ENCODE measurements at regions not wholly inside any gene's neighbourhood (a gene's known extent, or its start where the extent isn't known, plus 50 kb on each side); places are given as distances from the start of the nearest gene placed in this dataset.
A peak's percentile ranks its signal among the peaks of the same experiment; 100 is the strongest.
"Not testable (repeated sequence)": the region's sequence is repeated elsewhere in the genome, so short reads cannot be mapped to it uniquely, and the experiment has no call there.

DNA sequence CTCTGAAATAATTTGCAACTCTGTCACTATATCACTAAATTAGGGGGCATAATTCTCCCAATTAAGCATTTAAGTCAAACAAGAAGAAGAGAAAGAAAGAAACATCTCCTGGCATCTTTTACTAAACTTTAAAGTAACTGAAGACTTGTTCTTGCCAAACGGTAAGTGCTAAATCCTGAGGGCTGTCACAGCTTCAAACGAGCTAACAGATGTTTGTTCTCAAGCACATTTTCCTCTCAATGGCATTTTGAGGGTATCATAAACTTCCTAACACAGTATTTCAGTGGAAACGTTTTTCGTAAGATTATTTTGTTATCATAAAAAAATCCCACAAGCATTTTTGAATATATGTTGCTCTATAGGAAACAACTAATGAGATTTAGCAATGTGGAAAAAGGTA lies 169.5 kb upstream of the TAS2R1 start:
- no peak for DNase-seq (ENCODE audit: low spot score)

GRCh38 chr5:9790276-9790675 lies 160.1 kb upstream of the TAS2R1 start:
- no peak for DNase-seq (ENCODE audit: low spot score)

- DNase-seq (ENCODE audit: low spot score) = no peak
Observed at GRCh38 chr5:9789777-9790176, 159.6 kb upstream of the TAS2R1 start.

- DNase-seq (ENCODE audit: low spot score) = no peak
Observed at GRCh38 chr5:9787861-9788600, 157.9 kb upstream of the TAS2R1 start.

- no peak for DNase-seq (ENCODE audit: low spot score)
Observed at GRCh38 chr5:9786380-9787360, 156.5 kb upstream of the TAS2R1 start.

GRCh38 chr5:9785751-9786150 lies 155.6 kb upstream of the TAS2R1 start:
- DNase-seq (ENCODE audit: low spot score) = no peak

GRCh38 chr5:9784231-9784630 lies 154.1 kb upstream of the TAS2R1 start:
- DNase-seq (ENCODE audit: low spot score) = no peak

DNA sequence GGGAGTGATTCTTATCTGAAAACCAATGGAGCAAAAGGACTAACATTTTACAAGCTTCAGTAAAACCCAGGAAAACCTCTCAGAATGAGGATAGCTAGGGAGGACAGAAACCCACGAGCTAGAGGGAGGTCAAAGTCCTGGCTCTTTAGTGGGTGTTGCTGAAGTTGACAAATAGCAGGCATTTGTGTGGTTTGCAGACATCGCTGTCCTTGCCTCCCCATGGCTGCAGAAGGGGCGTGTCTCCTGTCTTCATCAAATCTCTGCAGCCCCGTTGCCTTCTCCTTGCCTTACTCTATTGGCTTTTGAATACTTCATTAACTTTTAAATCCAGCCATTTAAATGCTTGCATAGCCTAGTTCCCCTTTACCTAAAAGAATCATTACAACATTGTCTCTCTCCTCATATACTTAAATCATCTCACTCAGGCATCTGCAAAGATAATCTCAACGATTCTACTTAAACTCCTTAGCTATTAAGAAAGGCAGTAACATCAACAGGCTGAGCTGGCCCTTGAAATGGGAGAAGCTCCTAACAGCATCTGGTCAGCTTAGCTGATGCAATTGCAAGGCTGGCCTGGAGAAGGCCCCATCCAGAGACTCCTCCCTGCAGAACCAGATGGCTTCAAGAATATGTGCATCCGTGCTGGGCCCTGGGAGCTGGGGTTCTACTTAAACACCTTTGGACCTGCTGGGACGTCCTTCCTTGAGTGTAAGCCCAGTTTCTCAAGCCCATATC lies 152.8 kb upstream of the TAS2R1 start:
- DNase-seq (ENCODE audit: low spot score) = peak; percentile 78

GRCh38 chr5:9781890-9782289 lies 151.7 kb upstream of the TAS2R1 start:
- no peak for DNase-seq (ENCODE audit: low spot score)

GRCh38 chr5:9781275-9781674 lies 151.1 kb upstream of the TAS2R1 start:
- no peak for DNase-seq (ENCODE audit: low spot score)

- no peak for DNase-seq (ENCODE audit: low spot score)
Observed at GRCh38 chr5:9780501-9780900, 150.3 kb upstream of the TAS2R1 start.

DNA sequence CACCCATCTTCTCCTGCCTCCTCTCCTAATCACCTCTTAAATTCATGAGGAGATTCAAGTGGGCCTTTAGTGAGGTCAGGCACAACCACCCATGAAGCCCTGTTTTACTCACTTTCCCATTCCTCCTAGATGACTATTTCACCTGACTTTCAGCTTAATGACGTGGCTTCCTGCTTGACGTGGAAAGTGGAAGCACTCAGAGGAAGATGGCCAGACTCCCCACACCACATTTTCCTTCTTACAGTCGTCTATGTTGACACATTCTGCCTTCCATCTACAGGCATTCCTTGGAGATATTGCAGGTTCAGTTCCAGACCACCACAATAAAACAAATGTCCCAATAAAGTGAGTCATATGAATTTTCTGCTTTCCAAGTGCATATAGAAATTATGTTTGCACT lies 146.4 kb upstream of the TAS2R1 start:
- no peak for DNase-seq (ENCODE audit: low spot score)

DNA sequence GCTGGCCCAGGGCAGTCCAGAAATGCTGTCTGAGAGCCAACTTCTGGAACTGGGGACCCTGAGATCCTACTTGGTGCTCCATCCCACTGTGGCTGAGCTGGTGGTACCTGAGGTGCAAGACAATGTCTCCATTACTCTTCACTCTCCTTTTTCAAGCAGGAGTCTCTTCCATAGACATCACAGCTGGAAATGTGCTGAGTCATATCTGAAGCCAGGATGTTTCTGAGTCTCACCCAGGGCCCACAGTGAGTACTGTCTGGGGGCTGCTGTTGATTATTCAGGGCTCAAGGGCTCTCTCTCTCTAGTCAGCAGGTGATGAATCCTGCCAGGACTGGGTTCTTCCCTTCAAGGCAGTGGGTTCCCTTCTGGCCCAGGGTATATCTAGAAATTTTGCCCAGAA lies 145.2 kb upstream of the TAS2R1 start:
- no peak for DNase-seq (ENCODE audit: low spot score)

DNA sequence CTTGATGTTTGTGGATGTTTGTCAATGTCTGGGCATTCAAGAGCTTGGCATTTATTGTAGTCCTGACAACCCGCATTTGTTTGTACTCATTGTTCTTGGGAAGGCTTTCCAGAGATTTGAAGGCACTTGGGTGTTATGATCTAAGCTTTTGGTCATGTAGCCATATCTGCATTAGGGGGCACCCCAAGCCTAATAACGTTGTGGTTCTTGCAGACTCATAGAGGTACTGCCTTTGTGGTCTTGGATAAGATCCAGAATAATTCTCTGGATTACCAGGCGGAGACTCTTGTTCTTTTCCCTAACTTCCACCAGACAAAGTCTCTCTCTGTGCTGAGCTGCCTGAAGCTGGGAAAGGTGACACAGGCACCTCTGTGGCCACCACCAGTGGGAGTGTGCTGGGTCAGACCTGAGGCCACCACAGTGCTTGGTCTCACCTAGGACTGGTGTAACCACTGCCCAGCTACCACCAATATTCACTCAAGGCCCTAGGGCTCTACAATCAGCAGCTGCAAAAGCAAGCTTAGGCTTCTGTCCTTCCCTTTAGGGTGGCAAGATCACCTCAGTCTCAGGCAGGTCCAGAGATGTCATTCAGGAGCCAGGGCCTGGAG lies 144.4 kb upstream of the TAS2R1 start:
- DNase-seq (ENCODE audit: low spot score) = no peak

- no peak for DNase-seq (ENCODE audit: low spot score)
Observed at GRCh38 chr5:9771079-9771478, 140.9 kb upstream of the TAS2R1 start.

- DNase-seq (ENCODE audit: low spot score) = no peak
Observed at GRCh38 chr5:9766581-9766980, 136.4 kb upstream of the TAS2R1 start.

- DNase-seq (ENCODE audit: low spot score) = peak; percentile 88
Observed at GRCh38 chr5:9765419-9766140, 135.4 kb upstream of the TAS2R1 start.

GRCh38 chr5:9761706-9762105 lies 131.6 kb upstream of the TAS2R1 start:
- DNase-seq (ENCODE audit: low spot score) = no peak

DNA sequence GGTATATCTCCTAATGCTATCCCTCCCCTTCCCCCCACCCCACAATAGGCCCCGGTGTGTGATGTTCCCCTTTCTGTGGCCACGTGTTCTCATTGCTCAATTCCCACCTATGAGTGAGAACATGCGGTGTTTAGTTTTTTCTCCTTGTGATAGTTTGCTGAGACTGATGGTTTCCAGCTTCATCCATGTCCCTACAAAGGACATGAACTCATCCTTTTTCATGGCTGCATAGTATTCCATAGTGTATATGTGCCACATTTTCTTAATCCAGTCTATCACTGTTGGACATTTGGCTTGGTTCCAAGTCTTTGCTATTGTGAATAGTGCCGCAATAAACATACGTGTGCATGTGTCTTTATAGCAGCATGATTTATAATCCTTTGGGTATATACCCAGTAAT lies 122.5 kb upstream of the TAS2R1 start:
- DNase-seq (ENCODE audit: low spot score) = not testable (repeated sequence)

DNA sequence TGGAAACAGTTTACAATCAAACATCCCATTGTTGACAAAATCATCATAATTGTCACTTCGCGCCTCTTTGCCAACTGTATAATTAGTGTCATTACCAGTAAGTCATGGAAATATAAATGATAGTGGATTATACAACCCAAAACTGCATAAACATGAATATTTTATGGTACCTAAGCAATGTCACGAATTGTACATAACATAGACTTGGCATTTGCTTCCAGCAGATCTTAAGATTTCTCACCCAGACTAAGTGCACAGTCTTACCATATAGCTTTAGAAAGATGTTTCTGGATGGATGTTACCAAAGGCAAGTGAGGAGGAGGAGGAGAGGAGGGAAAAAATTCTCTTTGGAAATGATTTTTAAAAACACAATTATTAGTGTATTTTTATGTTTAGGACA lies 113.4 kb upstream of the TAS2R1 start:
- no peak for DNase-seq (ENCODE audit: low spot score)

- no peak for DNase-seq (ENCODE audit: low spot score)
Observed at GRCh38 chr5:9742848-9743247, 112.7 kb upstream of the TAS2R1 start.
